SK-N-MC (cell line): ENCODE measurements at regions not wholly inside any gene's neighbourhood (a gene's known extent, or its start where the extent isn't known, plus 50 kb on each side); places are given as distances from the start of the nearest gene placed in this dataset.

ENCODE experiments used
- EZH2 ChIP-seq: fragments of 200-600 bp; sonication (generic); IDR thresholded peaks from one replicate; pipeline ENCODE4 v1.6.1; 2017; ENCODE audit warnings: antibody characterized with exemption
- FOXP2 ChIP-seq: optimal IDR thresholded peaks from 2 replicates; pipeline ENCODE3; 2011; ENCODE audit warnings: mild to moderate bottlenecking, moderate library complexity; ENCODE audit not compliant: insufficient read depth; ENCODE audit errors: extremely low read length, control extremely low read depth
- POLR2AphosphoS5 ChIP-seq: IDR thresholded peaks from 2 replicates; pipeline ENCODE4 v1.6.1; 2012; ENCODE audit warnings: mild to moderate bottlenecking, low read depth, low read length, borderline replicate concordance

GRCh38 chr17:77501101-77501566 lies 360.4 kb downstream of the SEC14L1 start:
- TF ChIP-seq POLR2AphosphoS5 (no peak), EZH2 (no peak), FOXP2 (no peak)
